Fibroblast of skin of right biceps (primary cell): ENCODE measurements at regions not wholly inside any gene's neighbourhood (a gene's known extent, or its start where the extent isn't known, plus 50 kb on each side); places are given as distances from the start of the nearest gene placed in this dataset.

Experiments
- DNase-seq: peaks from one replicate; pipeline ENCODE4 v3.0.0-alpha.2; 2013

DNA sequence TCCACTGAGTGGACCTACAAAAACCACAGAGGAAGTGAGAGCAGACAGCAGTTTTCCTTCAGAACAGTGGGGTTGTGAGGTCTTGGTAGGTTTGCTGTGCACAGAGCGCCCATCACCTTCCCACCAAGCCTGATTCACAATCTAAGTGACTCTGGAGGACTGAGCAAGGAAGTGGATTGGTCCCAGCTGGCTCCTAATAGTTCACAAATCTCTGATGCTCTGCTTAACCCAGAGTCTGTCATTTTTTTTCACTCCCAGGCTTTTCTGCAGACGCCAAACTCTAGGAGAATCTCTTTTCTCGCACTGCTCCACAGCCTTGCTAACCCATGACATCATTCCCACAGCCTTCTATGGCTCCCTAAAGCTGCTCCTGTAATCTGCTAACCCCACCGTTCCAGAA, 280.4 kb downstream of the C1D start:
- DNase-seq = peak; percentile 19

DNA sequence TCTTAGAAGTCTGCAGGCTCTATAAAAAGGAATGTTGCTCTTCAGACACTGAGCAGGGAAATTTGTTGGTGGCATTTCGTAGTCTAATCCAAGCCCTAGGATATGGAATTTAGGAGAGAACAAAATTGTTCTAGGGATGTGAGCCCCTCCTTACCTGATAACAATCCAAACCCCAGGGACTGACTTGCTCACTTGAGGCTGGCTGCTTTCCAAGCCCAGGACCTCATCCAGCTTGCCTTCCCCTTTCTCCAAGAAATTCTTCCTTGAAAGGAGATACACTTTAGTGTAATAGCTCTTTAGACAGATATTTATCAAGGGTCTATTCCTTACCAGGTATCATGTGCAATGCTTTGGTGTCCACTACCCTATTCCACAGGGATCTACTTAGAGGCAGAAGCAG, 279.8 kb downstream of the C1D start:
- peak; percentile 16 for DNase-seq

DNA sequence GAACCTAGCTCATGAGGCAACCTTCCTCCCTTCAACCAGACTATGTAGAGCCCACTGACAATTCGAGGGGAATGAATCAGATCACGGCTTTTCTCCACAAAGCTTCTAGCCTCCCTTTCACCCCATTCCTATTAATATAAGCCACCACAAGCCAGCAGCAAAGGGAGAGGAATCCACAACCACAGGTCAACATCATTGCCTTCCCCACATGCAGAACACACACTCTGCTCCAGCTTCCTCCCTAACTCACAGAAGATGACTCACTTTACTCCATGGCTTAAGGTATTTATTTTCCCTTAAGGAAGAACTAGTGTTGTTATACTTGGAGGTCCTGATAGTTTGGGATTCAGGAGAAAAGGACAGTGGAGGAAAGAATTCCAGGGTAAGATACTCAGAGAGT, 272.2 kb downstream of the C1D start:
- DNase-seq = peak; percentile 94

DNA sequence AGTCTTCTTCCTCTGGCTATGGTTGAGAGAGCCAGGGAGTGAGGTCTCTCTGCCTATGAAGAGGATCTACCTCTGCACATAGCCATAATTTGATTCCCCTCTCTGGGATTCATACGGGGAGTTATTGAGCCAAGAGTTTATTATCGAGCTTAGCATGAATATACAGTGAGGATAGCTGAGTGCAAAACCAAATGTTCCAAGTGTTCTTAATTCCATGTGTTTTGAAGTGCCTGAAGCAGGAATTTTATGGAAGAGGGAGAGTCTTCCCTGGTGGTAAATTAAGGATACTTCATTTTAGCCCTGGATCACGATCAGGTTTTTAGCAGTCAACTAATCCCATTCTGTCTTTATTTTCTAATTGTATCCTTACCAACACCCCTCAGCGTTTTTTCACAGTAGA, 270.6 kb downstream of the C1D start:
- DNase-seq = no peak

DNA sequence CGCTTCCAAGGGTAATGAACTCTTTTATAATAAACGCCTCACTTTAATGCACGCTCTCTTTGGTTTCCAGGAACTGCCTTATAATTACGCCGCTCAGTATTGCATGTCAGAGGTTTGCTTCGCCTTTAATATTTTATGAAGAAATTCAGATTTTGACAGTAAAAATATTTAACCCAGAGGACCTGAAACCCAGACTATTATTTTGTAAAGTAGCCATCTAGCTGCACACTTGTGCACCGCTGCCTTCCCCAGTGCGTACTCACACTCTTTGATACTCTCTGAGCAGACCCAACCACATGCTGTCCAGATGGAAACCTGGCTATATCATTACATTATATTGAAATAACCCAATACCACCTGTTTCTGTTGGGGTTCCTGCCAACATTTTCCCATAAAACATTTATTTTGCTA, 270.1 kb downstream of the C1D start:
- DNase-seq = no peak

DNA sequence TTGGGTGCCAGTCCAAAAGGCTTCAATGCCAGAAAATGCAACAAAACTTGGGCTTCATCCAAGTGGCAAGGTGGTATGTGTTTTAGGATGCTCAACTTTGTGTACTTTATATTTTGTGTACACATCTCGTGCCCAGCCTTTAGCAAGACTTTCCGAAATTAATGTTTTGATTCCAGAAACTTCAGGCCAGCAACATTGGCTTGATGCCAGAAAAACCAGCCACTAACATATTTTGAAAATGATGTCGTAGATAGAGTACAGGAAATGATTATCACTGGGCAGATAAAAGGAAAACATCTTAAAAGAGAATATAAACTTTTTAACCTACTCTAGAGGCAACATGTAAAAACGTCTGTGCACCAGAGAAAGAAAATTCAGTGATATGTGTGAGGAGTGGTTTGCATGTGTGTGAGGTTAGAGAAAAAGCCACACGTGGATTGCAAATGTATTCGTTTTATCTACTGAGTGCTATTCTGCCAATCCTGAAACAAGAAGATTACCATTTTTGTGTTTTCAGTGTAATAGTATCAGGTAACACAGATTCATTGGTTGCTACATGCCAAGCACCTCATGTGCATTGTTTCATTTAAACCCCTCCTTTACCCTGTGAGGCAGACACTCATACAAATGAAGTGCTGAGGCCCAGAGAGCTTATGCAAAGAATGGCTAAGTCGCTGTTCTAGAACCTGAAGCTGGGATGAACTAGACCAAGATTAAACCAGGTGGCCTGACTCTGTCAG, 264.8 kb downstream of the C1D start:
- peak; percentile 54 for DNase-seq

DNA sequence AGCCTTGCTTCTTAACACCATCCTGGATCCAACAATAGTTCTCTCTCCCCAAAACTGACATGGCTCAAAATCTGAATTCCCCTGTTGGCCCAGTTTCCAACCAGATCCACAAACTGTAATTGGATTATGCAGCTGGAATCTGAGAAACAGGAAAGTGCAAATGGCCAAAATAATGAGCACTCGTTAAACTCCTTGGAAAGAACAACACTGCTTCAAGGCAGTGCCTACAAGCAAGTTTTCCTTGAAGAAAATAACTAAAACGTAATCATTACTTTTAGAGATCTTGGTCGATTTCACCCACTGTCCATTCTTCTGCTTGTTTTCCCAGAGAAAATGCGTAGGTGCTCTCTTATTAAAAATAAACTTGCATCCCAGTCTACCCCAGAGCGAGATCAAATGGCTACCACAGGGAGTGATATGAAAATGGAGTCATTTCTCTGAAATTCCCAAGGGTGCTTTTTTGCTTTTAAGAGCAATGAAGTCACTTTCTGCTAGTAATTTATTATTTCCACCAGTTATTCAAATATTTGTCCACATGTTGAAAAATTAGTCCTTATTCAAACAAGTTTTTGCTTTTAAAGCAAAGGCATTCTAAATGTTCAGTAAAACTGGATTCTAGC, 264.2 kb downstream of the C1D start:
- DNase-seq = no peak

DNA sequence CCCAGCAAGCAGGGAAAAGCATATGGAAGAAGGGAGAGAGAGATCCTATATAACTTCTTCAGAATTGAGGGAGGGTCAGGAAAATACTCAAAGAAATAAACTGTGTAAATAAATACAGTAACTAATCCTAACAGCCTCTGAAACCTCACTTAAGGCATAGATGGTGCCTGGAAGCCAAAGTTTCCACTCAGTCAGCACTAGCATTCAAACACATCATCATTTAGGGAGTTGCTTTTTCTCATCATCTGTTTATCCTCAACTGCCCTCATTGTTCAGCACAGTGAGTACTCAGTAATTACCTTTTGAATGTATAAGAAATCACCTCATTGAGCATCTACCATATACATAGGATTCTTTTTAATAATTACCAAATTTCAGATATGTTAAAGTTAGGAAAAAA, 262.9 kb downstream of the C1D start:
- DNase-seq = no peak

DNA sequence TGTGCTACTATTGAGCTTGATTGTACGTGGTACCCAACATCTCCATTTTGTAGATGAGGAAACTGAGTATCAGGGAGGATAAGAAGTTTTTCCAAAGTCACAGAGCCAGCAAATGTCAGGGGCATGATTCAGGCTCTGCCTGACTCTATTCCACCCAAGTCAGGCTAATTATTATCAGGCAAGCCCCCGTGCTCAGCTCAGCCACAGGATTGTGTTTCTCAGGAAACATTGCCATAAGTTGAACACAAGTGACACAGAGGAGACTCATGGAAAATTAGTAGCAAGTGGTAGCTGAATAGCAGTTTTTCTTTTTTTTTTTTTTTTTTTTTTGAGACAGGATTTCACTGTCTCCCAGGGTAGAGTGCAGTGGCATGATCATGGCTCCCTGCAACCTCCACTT, 260.5 kb downstream of the C1D start:
- peak; percentile 36 for DNase-seq

DNA sequence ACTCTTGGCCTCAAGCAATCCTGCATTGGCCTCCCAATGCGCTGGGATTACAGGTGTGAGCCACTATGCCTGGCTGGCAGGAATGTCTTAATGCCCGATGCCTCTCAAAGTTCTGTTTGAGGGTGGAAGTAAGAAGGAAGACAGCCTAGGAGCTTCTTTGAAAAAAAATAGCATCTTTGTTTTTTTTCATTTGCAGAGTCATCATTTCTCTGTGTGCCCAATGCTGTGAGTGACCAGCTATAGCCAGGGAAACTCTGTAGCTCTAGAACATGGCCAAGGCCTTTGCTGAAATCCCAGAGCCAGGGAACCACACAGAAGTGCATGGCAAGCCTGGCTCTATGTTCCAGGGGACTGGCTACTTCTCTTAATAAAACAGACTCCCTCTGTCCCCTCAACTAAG, 260.0 kb downstream of the C1D start:
- DNase-seq = no peak

DNA sequence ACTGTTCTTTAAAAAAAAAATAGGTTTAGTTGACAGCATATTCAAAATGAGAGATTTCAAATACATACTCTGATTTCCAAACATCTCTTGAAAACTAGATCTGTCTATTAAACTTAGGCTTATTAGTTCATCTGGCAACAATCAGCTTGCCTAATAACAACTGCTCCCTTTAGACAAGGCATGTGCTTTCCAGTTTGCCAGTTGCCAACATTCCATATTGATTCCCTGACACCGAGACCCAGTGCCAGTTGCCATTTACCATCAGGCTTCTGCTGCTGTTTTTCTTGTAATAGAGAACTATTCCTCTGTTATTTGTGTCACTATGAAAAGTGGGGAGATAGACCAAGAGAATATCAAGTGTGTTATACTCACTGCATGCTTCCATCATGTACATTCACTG, 256.0 kb downstream of the C1D start:
- no peak for DNase-seq

DNA sequence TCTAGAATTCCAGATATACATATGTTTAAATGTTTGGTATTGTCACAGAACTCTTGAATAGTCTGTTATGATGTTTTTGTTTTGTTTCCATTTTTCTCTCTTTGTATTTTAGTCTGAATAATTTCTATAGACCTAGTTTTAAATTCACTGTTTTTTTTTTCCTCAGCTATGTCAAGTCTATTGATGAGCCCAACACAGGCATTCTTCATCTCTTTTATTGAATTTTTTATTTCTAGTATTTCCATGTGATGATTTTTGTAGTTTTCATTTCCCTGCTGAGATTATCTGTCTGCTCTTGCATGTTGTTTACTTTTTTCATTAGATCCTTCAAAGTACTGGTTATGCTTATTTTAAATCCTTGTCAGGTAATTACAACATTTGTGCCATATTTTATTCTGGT, 254.7 kb downstream of the C1D start:
- no peak for DNase-seq

DNA sequence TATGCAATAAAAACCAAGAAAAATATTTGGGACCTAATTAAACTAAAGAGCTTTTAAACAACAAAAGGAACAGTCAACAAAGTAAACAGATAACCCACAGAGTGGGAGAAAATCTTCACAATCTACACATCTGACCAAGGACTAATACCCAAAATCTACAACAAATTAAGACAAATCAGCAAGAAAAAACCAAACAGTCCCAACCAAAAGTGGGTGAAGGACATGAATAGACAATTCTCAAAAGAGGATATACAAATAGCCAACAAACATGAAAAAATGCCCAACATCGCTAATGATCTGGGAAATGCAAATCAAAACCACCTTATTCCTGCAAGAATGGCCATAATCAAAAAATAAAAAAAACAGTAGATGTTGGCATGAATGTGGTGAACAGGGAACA, 250.1 kb downstream of the C1D start:
- no peak for DNase-seq

DNA sequence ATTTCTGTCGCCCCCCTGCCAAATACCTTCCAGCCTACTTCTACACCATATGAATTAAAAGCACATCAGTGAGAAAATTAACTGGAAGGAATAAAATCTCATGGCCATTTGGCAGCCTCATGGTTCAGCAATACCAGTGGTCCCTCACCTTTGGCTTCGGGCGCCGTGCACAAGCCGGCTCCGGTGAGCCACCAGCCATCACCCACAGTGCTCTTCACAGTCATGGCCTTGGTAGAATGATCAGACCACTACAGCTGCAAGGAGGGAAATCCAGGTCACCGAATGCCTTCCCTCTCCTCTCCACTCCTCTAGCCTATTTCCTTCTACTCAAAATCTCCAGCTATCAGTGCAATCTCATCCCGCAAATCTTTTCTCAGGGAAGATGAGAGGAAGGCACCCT, 239.1 kb downstream of the C1D start:
- no peak for DNase-seq

DNA sequence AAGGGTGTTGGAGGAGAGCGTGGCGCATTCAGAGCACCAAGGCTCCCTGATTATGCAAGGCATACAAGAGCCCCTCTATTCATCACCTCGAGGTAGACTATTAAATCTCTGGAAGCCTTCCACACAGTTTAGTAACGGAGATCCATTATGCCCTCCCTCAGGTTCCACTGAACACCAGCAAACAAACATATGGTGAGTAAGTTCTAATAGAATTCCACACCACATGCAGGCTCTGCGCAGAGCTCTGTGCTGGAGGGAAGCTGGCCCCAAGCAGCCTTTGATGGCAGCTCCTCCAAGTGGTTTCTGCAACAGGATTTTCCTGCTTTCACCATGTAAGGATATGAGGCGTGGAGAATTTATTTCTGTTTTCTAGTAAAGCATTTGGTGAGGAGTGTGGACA, 238.6 kb downstream of the C1D start:
- peak; percentile 72 for DNase-seq

DNA sequence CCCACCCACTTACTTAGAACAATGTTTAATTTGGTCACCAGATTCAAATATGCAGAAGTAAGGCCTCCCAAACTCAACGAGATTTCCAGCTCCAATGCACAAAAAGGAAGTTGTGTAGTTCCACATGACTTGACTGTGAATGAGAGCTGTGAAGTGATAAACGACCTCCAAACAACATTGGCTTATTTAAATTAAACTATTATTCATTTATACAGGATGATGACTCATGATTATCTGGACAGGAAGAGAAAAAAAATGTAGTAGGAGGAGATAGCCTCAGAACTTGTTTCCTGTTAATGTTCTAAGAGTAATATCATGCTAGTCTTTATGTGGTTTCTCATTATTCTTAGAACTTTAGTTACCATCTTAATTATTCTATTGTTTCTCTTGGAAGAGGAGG, 237.3 kb downstream of the C1D start:
- DNase-seq = peak; percentile 65

DNA sequence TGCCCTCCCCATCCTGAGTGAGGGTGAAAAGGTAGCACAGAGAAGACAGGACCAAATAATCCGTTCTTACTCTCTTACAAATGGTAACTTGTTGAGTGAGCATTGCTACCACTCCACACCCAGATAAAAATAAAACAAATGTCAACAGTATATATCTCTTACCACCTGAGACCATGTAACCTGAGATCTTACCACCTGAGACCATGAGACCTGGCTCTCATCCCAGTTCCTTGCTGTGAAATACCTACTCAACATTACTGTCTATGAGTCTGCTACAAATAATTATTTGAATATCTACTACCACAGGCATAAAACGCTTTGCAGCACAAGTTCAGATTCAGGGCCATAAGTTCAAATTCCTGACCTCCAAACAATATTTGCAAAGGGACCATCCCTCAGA, 234.7 kb downstream of the C1D start:
- DNase-seq = no peak

DNA sequence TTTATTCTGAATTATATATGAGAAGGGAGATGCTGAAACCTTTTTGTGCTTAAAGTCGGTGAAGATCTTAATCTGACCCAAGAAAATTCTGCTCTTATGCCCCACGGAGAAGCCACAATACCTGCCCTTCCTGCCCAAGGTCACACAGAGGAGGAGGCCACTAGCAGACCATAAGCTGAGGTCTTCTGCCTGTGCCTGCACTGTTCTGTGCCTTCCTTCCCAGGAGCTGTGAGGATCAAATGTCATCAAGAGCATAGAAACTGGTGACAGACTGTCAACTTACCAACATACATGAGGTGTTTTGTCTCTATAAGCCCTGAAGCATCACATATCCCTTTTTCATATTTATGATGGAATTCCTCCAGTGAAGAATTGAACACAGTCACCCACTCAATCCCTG, 233.3 kb downstream of the C1D start:
- no peak for DNase-seq

DNA sequence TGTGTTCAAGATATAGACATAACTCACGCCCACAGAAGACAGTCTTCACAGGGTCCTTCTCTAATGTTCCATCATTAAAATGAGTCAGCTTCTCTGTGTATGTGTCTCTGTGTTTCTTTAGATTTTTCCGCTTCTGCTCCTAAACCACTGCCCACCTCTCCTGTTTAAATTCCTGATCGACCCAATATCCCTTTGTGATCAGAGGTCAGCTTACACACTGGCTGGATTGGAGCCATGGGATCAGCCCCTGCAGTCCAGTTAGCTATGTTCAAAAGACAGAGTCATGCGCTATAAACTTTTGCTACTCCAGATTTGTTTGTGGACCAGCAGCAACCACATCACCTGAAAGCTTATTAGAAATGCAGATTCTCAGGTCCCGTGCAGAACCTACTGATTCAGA, 229.2 kb downstream of the C1D start:
- DNase-seq = no peak

DNA sequence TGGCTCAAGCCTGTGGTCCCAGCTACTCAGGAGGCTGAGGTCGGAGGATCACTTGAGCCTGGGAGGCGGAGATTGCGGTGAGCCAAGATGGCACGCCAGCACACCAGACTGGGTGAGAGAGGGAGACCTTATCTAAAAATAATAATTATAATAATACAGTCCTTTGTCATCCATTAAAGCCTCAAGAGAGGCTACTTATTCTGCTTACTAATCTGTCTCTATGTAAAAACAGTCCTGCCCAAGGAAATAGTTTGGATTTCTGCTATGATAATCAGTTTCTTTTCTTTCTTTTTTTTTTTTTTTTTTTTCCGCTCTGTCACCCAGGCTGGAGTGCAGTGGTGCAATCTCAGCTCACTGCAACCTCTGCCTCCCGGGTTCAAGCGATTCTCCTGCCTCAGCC, 228.3 kb downstream of the C1D start:
- DNase-seq = no peak

DNA sequence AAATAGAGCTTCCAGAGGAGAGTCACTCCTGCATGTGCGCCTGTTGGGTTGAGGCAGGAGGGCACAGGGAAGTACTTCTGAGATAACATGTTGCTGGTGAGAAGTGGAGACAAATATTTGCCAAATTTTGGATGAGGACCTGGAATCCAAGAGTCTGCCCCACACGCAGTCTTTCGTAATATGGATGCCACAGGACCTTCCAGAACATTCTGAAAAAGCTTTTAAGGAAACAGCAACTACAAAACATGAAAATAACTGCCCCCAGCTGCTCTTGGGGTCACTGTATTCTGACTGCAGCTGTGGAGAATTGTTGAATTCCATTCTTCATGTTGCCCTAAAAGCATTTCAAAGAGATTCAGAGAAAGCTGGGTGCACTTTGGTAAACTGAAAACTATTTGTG, 227.5 kb downstream of the C1D start:
- no peak for DNase-seq

DNA sequence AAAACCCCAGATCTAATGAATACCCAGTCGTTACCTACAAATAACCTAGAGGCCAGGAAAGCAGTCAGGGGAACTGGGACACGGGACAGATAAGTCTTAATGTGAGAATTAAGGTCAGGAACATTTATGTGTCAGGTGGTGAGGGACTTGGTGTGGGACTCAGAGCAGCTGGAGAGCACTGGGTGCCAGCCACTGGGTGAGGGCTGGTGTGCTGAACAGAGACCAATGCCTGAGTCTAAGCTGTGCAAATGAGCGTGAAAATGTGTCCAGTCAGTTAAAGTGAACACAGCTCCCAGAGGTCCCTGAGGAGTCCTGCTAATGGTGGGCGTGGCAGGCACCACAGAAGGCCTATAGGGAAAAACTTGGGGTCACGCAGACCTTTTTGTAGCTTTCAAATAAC, 225.9 kb downstream of the C1D start:
- no peak for DNase-seq

DNA sequence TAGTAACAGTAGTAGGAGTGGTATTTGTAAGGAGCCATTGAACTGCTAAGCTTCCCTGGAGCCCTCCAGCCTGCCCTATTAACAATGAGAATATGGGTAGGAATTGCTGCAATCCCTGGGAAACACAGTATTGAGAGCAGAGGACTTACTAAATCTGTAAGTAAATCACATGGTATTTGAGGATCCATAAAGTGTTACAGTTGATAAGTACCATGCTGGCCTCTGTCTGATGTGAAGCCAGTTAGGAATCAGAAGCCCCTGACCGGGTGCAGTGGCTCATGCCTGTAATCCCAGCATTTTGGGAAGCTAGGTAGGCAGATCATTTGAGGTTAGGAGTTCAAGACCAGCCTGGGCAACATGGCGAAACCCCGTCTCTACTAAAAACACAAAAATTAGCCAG, 224.6 kb downstream of the C1D start:
- no peak for DNase-seq

DNA sequence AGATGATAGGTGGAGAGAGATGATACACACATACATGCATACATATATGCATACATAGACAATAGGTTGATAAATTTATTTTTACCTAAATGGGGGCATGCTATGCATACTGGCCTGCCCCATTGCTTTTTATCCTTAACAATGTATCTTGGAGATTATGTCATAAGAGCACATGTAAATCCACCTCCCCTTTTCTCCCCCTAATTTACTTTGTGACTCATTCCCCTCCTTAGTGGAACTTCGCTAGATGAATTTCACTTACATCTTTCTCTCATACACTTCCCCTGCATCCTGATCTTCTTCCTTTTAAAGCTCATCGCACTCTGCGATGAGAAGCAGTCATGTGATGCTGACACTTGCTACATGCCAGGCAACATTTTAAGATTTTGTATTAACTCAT, 223.6 kb downstream of the C1D start:
- peak; percentile 49 for DNase-seq

DNA sequence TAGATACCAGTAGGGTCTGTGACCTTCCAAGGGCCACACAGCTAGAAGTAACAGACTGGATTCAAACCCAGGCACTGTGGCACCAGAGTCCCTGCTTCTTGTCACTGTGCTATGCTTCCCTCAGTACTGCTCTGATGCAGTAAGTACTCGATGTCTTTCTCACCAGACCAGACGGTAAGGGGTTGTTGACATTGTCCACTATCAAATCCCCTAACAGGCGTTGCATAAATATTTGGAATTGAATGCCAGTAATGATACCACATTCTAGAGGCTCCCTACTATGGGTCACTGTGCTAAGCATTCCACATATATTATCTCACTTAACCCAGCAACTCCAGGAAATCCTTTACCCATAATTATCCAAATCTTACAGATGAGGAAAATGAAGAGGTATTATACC, 223.1 kb downstream of the C1D start:
- DNase-seq = peak; percentile 9
